ENCODE measurements at regions not wholly inside any gene's neighbourhood (a gene's known extent, or its start where the extent isn't known, plus 50 kb on each side); places are given as distances from the start of the nearest gene placed in this dataset.
"Not testable (repeated sequence)": the region's sequence is repeated elsewhere in the genome, so short reads cannot be mapped to it uniquely, and the experiment has no call there.

GRCh38 chr1:181251713-181252075 lies 163.2 kb downstream of the IER5 start:
- no peak for TF ChIP-seq POLR2AphosphoS5 (IDR thresholded peaks at IDR 0.05)
- TF ChIP-seq EP300 (IDR thresholded peaks at IDR 0.05) = no peak
- TF ChIP-seq CTCF (IDR thresholded peaks at IDR 0.05) = no peak
- no peak for TF ChIP-seq POLR2A (IDR thresholded peaks at IDR 0.05)
- H3K4me1 ChIP-seq = peaks cover 9% of the 10 kb centered on the region
- no peak for DNase-seq (ENCODE audit: low spot score in 2 of 2)
- H3K27ac ChIP-seq = no peak overlapping the region
- H3K36me3 ChIP-seq = no peaks in the 10 kb centered on the region
- WGBS = 33% methylated on average over 6 of the region's 6 CpGs
- no peak overlapping the region for H3K4me3 ChIP-seq
- no peaks in the 10 kb centered on the region for H3K27me3 ChIP-seq
- H3K9me3 ChIP-seq = no peaks in the 10 kb centered on the region

- H3K4me3 ChIP-seq; H3K36me3 ChIP-seq; H3K27ac ChIP-seq; DNase-seq (ENCODE audit: low spot score in 2 of 2); H3K9me3 ChIP-seq; H3K4me1 ChIP-seq: not testable (repeated sequence)
- peaks cover 11% of the 10 kb centered on the region for H3K27me3 ChIP-seq
- 50% methylated on average over 2 of the region's 2 CpGs for WGBS
These were observed 165.1 kb downstream of the IER5 start for GRCh38 chr1:181253601-181254000.

- no peak for DNase-seq (ENCODE audit: low spot score in 2 of 2)
- 57% methylated on average over 2 of the region's 2 CpGs for WGBS
- H3K27ac ChIP-seq = no peak overlapping the region
- peaks cover 11% of the 10 kb centered on the region for H3K27me3 ChIP-seq
- peaks cover 9% of the 10 kb centered on the region for H3K4me1 ChIP-seq
- H3K36me3 ChIP-seq = no peaks in the 10 kb centered on the region
- H3K4me3 ChIP-seq = no peak overlapping the region
- no peak for TF ChIP-seq EP300 (IDR thresholded peaks at IDR 0.05)
- no peak for TF ChIP-seq POLR2A (IDR thresholded peaks at IDR 0.05)
- no peak for TF ChIP-seq POLR2AphosphoS5 (IDR thresholded peaks at IDR 0.05)
- TF ChIP-seq CTCF (IDR thresholded peaks at IDR 0.05) = no peak
- H3K9me3 ChIP-seq = no peaks in the 10 kb centered on the region
These were observed 166.9 kb downstream of the IER5 start for GRCh38 chr1:181255270-181255929.

- no peak for DNase-seq (ENCODE audit: low spot score in 2 of 2)
- TF ChIP-seq POLR2AphosphoS5 (IDR thresholded peaks at IDR 0.05) (no peak), CTCF (IDR thresholded peaks at IDR 0.05) (no peak), POLR2A (IDR thresholded peaks at IDR 0.05) (no peak), EP300 (IDR thresholded peaks at IDR 0.05) (no peak)
- H3K9me3 ChIP-seq = no peaks in the 10 kb centered on the region
- WGBS = 85% methylated on average over 5 of the region's 5 CpGs
- H3K36me3 ChIP-seq = no peaks in the 10 kb centered on the region
- H3K27me3 ChIP-seq = peaks cover 11% of the 10 kb centered on the region
- H3K27ac ChIP-seq = no peak overlapping the region
- no peaks in the 10 kb centered on the region for H3K4me1 ChIP-seq
- H3K4me3 ChIP-seq = no peak overlapping the region
These were observed 168.6 kb downstream of the IER5 start for GRCh38 chr1:181257117-181257516.

- DNase-seq (ENCODE audit: low spot score in 2 of 2) = no peak
- H3K4me3 ChIP-seq = no peak overlapping the region
- TF ChIP-seq POLR2A (IDR thresholded peaks at IDR 0.05) (no peak), POLR2AphosphoS5 (IDR thresholded peaks at IDR 0.05) (no peak), CTCF (IDR thresholded peaks at IDR 0.05) (no peak), EP300 (IDR thresholded peaks at IDR 0.05) (no peak)
- no peaks in the 10 kb centered on the region for H3K4me1 ChIP-seq
- peaks cover 21% of the 10 kb centered on the region for H3K27me3 ChIP-seq
- no peak overlapping the region for H3K27ac ChIP-seq
- WGBS = 52% methylated on average over 5 of the region's 5 CpGs
- H3K9me3 ChIP-seq = no peaks in the 10 kb centered on the region
- no peaks in the 10 kb centered on the region for H3K36me3 ChIP-seq
These were observed 170.7 kb downstream of the IER5 start for GRCh38 chr1:181259026-181259745.

Measured in suprapubic skin (tissue), 4 donors.